Panc1 (cell line): ENCODE measurements at regions not wholly inside any gene's neighbourhood (a gene's known extent, or its start where the extent isn't known, plus 50 kb on each side); places are given as distances from the start of the nearest gene placed in this dataset.

Source experiments
- ATAC-seq: fragments of 200-7000 bp; cut with Tn5 transposase; 2 replicates; pipeline ENCODE4 v1.9.1; 2020; ENCODE audit warnings: mild to moderate bottlenecking, moderate library complexity
- BruUV-seq: library from RNA; stranded (reverse); fragments of 400-500 nt; replicated peaks from 2 replicates; lab custom pipeline; 2021; lab: Mats Ljungman, UMichigan
- CTCF ChIA-PET: fragments of 300-600 bp; sonication (Branson Sonifier 250); formaldehyde crosslinking; loops from one replicate; lab custom pipeline; 2022; ENCODE audit warnings: antibody characterized with exemption; lab: Charles Lee
- POLR2A ChIA-PET: fragments of 300-600 bp; sonication (Branson Sonifier 250); formaldehyde crosslinking; loops from one replicate; lab custom pipeline; 2022; ENCODE audit warnings: antibody characterized with exemption; lab: Charles Lee
- DNase-seq: peaks from one replicate; pipeline ENCODE4 v3.0.0-alpha.2; 2010; ENCODE audit warnings: low read depth, low spot score
- H3K27ac ChIP-seq: 2 replicates; pipeline ENCODE4 v1.5.1; 2011; ENCODE audit warnings: mild to moderate bottlenecking, low read length, inconsistent platforms
- H3K27me3 ChIP-seq: fragments of 200-500 bp; sonication (Bioruptor generic); 2 replicates; pipeline ENCODE4 v1.6.0; 2014; ENCODE audit warnings: low read length, inconsistent platforms; ENCODE audit not compliant: control insufficient read depth, insufficient read depth
- H3K36me3 ChIP-seq: fragments of 200-500 bp; sonication (Bioruptor generic); 2 replicates; pipeline ENCODE4 v1.5.1; 2014; ENCODE audit warnings: inconsistent platforms, mild to moderate bottlenecking, low read length, moderate library complexity; ENCODE audit not compliant: control insufficient read depth, insufficient read depth
- H3K4me1 ChIP-seq: 2 replicates; pipeline ENCODE4 v1.5.1; 2011; ENCODE audit warnings: inconsistent platforms, mild to moderate bottlenecking, low read length, moderate library complexity; ENCODE audit not compliant: control insufficient read depth, insufficient read depth
- H3K4me3 ChIP-seq, 2 experiments: 2 replicates each; pipeline ENCODE4 v1.5.1; 2011 to 2012; ENCODE audit warnings: low read depth in 2 of 2, low read length in 2 of 2, mild to moderate bottlenecking in 2 of 2, inconsistent platforms in 1 of 2, moderate library complexity in 1 of 2
- H3K9me3 ChIP-seq: fragments of 200-500 bp; sonication (Bioruptor generic); 2 replicates; pipeline ENCODE4 v1.5.1; 2014; ENCODE audit warnings: low read depth, mild to moderate bottlenecking, inconsistent platforms, low read length, moderate library complexity; ENCODE audit not compliant: control insufficient read depth, insufficient read depth
- CTCF ChIP-seq: fragments of 450-650 bp; IDR thresholded peaks from 2 replicates; pipeline ENCODE4 v1.5.1; 2017; ENCODE audit warnings: mild to moderate bottlenecking
- POLR2AphosphoS5 ChIP-seq: IDR thresholded peaks from 2 replicates; pipeline ENCODE4 v1.6.1; 2012; ENCODE audit warnings: mild to moderate bottlenecking, low read depth, low read length, moderate library complexity
- REST ChIP-seq, 2 experiments: IDR thresholded peaks; 2 replicates each; pipeline ENCODE4 v1.6.1; 2011 to 2012; ENCODE audit warnings: low read depth in 2 of 2, control low read depth in 1 of 2, low read length in 1 of 2, mild to moderate bottlenecking in 1 of 2, moderate library complexity in 1 of 2; ENCODE audit not compliant: insufficient read depth in 1 of 2
- SIN3A ChIP-seq: IDR thresholded peaks from 2 replicates; pipeline ENCODE4 v1.6.1; 2012; ENCODE audit warnings: low read depth, mild to moderate bottlenecking, low read length, moderate library complexity, borderline replicate concordance; ENCODE audit not compliant: insufficient read depth
- TCF7L2 ChIP-seq: IDR thresholded peaks from 2 replicates; pipeline ENCODE4 v1.6.1; 2011; ENCODE audit warnings: mild to moderate bottlenecking, low read depth, low read length, inconsistent platforms
- in situ Hi-C: cut with HindIII; loops from 2 replicates; pipeline ENCODE4 v1.10.0; 2016; ENCODE audit warnings: low sequenced_read_pairs, low pct_unique_long_range_greater_than_20kb
- intact Hi-C: fragments of 100-400 bp; cut with micrococcal nuclease; formaldehyde crosslinking; loops from one replicate; pipeline ENCODE4 v1.10.0; 2022; ENCODE audit not compliant: unreplicated experiment

- H3K36me3 ChIP-seq, result no peaks in the 10 kb centered on the region
- in situ Hi-C loops, result no loop called here
- DNase-seq, result no peak
Observed at GRCh38 chr2:198401644-198402043, 597.3 kb downstream of the PLCL1 start.

GRCh38 chr2:198400999-198401398 lies 596.6 kb downstream of the PLCL1 start:
- BruUV-seq, result no TSS peak
- no peaks in the 10 kb centered on the region for H3K4me1 ChIP-seq
- ChIA-PET CTCF (no interaction called here), POLR2A (no interaction called here)
- TF ChIP-seq POLR2AphosphoS5, result no peak
- TF ChIP-seq CTCF, result no peak
- TF ChIP-seq TCF7L2, result no peak
- TF ChIP-seq REST (IDR thresholded peaks at IDR 0.05; ENCODE audit: insufficient read depth in 1 of 2, low read depth in 2 of 2, low read length in 1 of 2), result no peak
- TF ChIP-seq SIN3A, result no peak
- H3K4me3 ChIP-seq, result no peak overlapping the region
- H3K27ac ChIP-seq, result no peak overlapping the region
- H3K27me3 ChIP-seq, result no peaks in the 10 kb centered on the region
- no peaks in the 10 kb centered on the region for H3K9me3 ChIP-seq
- DNase-seq (no peak), ATAC-seq (no peak)
- in situ Hi-C loops (no loop called here), intact Hi-C loops (no loop called here)
- H3K36me3 ChIP-seq, result no peaks in the 10 kb centered on the region

More at GRCh38 chr2:198401644-198402043, 597.3 kb downstream of the PLCL1 start:
- BruUV-seq, result no TSS peak
- Histone ChIP-seq H3K27me3 (no peaks in the 10 kb centered on the region), H3K4me3 (no peak overlapping the region), H3K27ac (no peak overlapping the region), H3K4me1 (no peaks in the 10 kb centered on the region), H3K9me3 (no peaks in the 10 kb centered on the region)
- ChIA-PET CTCF (no interaction called here), POLR2A (no interaction called here)
- intact Hi-C loops, result no loop called here
- TF ChIP-seq TCF7L2, result no peak
- no peak for ATAC-seq

- CTCF ChIA-PET, result no interaction called here
Observed at GRCh38 chr2:198394208-198394607, 589.8 kb downstream of the PLCL1 start.

More at GRCh38 chr2:198394208-198394607, 589.8 kb downstream of the PLCL1 start:
- Histone ChIP-seq H3K27ac (no peak overlapping the region), H3K4me3 (no peak overlapping the region), H3K9me3 (no peaks in the 10 kb centered on the region), H3K27me3 (no peaks in the 10 kb centered on the region), H3K36me3 (no peaks in the 10 kb centered on the region), H3K4me1 (no peaks in the 10 kb centered on the region)
- no peak for TF ChIP-seq SIN3A
- no peak for TF ChIP-seq POLR2AphosphoS5
- TF ChIP-seq CTCF, result no peak
- TF ChIP-seq REST (IDR thresholded peaks at IDR 0.05; ENCODE audit: insufficient read depth in 1 of 2, low read depth in 2 of 2, low read length in 1 of 2), result no peak
- TF ChIP-seq TCF7L2, result no peak
- intact Hi-C loops, result no loop called here
- in situ Hi-C loops, result no loop called here
- POLR2A ChIA-PET, result no interaction called here
- DNase-seq (no peak), ATAC-seq (no peak)
- no TSS peak for BruUV-seq
